Coronary artery (tissue), 2 donors: ENCODE measurements at regions not wholly inside any gene's neighbourhood (a gene's known extent, or its start where the extent isn't known, plus 50 kb on each side); places are given as distances from the start of the nearest gene placed in this dataset.
"Not testable (repeated sequence)": the region's sequence is repeated elsewhere in the genome, so short reads cannot be mapped to it uniquely, and the experiment has no call there.

Experiments
- DNase-seq: peaks from one replicate; pipeline ENCODE4 v3.0.0-alpha.2; 2017; ENCODE audit warnings: low spot score
- H3K27ac ChIP-seq, 2 donors: fragments of 200-600 bp; sonication (generic); one replicate each; pipeline ENCODE4 v1.5.1; 2016 to 2019
- H3K4me3 ChIP-seq: fragments of 200-600 bp; sonication (generic); 2 replicates; pipeline ENCODE4 v1.5.1; 2016; ENCODE audit warnings: mild to moderate bottlenecking, moderate library complexity
- TF ChIP-seq, protein P1 (sequence below): fragments of 200-600 bp; sonication (generic); IDR thresholded peaks from one replicate; pipeline ENCODE4 v1.5.1; 2019; ENCODE audit warnings: antibody characterized with exemption

DNA sequence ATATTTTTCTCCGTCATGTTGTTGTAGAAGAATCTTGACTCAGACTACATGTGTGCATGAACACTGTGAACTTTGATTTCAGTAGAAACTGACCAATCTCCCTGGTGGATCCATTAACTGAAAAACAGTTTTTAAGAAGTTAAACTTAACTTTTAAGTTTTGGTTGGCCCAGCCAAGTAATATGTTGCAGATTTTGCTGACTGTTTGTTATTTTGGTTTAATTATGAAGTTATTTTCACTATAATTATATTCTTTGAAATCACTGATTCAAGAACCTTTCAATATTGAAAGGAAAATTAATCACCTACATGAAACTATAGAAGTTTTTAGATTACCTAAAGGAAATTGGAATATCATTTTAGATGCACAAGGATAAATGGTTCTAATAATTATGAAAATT, 373.6 kb upstream of the COX7C start:
- Histone ChIP-seq H3K4me3 (no peak overlapping the region), H3K27ac (no peak overlapping the region)
- TF ChIP-seq, protein P1, sequence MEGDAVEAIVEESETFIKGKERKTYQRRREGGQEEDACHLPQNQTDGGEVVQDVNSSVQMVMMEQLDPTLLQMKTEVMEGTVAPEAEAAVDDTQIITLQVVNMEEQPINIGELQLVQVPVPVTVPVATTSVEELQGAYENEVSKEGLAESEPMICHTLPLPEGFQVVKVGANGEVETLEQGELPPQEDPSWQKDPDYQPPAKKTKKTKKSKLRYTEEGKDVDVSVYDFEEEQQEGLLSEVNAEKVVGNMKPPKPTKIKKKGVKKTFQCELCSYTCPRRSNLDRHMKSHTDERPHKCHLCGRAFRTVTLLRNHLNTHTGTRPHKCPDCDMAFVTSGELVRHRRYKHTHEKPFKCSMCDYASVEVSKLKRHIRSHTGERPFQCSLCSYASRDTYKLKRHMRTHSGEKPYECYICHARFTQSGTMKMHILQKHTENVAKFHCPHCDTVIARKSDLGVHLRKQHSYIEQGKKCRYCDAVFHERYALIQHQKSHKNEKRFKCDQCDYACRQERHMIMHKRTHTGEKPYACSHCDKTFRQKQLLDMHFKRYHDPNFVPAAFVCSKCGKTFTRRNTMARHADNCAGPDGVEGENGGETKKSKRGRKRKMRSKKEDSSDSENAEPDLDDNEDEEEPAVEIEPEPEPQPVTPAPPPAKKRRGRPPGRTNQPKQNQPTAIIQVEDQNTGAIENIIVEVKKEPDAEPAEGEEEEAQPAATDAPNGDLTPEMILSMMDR: no peak

DNA sequence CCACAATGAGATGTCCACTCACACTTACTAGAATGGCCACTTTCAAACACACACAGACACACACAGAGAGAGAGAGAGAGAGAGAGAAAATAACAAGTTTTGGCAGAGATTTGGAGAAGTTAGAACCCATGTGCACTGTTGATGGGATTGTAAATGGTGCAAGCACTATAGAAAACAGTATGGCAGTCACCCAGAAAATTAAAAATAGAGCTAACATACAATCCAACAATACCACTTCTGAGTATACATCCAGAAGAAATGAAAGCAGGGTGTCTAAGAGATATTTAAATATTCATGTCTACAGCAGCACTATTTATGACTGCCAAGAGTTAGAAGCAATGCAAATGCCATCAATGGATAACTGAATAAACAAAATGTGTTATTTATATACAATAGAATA, 359.9 kb upstream of the COX7C start:
- Histone ChIP-seq H3K27ac (no peak overlapping the region), H3K4me3 (no peak overlapping the region)
- DNase-seq: no peak
- TF ChIP-seq, protein P1: no peak

More for the DNA sequence above, 373.6 kb upstream of the COX7C start:
- DNase-seq: no peak

DNA sequence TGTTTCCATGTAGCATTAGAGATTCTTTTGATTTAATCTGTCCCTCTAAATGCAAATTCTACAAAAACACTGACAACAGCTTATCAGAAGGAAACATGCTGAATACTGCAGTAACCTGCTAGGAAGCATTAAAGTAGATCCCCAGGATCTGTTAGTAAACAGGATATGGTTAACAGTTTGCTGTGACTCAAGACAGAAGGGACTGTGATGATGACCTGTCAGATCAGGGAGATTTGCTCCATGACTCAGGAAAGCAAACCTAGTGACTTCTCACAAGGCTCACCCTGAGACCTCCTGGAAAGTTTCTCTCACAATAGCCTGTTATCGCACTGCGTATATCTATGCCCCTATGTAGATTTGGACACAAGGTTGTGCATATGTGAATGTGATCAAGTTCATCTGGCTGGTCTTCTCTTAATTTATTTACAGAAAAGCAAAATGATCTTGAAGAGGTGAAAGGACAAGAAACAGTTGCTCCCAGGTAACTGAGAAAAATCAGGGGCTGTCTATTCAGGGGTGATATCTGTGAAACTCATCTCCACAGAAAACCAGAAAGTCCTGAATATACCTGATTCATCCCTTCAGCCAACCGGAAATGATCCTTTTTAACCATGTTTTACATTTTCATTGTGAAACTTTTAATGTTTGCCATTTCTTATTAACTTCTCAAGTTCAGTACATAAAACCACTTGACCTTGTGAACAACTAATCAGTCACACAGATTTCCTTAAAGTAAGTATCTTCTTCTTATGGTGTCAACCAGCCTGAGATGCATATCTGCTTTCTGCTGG, 333.1 kb upstream of the COX7C start:
- H3K4me3 ChIP-seq, DNase-seq, H3K27ac ChIP-seq: not testable (repeated sequence)

DNA sequence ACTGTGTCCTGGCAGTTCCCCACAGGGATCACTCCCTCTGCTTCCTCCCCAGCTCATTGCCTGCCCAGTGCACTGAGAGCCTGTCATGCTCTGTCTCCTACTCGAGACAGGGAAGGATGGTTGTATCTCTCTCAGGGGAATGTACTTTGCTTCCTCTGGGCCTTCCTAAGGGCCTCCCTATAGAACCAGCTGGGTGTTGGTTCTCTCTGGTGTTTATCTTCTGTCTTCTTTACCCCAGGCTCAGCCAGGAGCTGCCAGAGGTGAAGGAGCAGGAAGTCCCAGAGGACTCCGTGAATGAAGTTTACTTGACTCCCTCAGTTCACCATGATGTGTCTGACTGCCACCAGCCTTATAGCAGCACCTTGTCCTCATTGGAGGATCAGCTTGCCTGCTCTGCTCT, 330.3 kb upstream of the COX7C start:
- not testable (repeated sequence) for H3K4me3 ChIP-seq, DNase-seq, H3K27ac ChIP-seq

DNA sequence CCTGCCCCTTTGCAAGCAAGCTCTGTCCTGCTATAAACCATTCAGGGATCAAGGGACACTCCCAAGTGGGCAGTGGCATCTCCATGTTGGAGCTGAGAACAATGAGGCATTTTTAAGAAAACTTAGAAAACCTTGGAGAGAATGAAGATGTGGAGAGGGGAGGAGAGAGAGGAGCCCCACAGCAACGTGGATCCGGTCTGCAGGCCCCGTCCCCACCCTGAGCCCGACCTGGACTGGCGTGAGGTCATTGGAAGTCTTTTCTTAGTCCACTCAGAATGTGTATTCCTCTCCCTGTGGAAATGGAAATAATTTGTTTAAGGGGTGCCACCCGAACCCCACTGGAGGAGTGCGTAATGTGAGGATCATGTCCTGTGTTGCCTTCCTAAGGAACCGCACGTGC, 328.0 kb upstream of the COX7C start:
- not testable (repeated sequence) for DNase-seq, H3K27ac ChIP-seq, H3K4me3 ChIP-seq

DNA sequence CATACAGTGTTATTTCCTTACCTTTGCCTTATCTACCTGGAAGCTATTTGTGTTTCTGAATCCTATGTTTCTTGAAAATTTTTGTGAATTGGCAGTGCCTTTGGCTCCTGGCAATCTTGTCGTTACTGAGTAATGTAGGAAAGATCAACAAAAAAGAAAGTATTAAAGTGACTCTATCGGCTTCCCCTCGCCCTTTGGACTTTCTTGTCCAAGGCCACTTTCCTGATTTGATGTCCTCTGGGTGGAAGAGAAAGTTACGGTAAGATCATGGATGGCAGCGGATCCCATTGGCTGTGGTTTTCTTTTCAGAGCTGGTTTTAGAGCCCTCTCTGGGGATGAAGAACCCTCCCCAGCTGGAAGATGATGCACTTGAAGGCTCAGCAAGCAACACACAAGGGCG, 324.9 kb upstream of the COX7C start:
- not testable (repeated sequence) for H3K27ac ChIP-seq, DNase-seq, H3K4me3 ChIP-seq

DNA sequence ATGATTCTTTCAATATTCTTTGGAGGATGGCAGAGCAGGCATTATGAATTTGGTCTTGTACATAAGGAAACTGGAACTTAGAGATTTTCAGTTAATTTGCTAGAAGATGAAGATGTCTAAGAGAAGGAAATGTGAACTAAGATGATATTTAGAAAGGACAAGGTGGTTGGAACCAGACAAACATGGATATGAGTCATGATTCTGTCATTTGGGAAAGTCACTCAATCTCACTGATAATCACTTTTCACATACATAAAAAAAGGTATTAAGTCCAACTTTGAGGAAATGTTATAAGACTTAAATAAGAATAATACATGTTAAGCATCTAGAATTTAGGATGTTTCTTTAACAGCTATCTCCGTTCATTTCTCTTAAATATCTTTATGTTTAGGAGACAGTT, 315.1 kb upstream of the COX7C start:
- H3K4me3 ChIP-seq, H3K27ac ChIP-seq, DNase-seq: not testable (repeated sequence)

DNA sequence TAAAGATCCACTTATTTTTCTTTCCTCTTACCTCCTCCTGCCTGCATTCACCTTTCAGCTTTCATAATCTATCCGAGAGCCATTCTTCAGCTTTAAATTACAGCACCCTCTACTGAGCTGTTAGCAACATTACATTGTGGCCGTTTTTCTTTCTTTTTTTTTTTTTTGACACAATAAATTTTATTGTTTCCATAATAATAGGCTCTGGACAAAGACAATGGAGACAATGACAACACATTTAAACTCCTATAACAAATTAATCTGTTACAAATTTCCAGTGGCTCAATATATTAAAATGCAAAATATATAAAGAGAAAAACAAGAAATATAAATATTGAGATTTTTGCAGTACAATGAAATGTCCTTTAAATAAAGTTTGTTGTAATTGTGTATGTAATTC, 312.7 kb upstream of the COX7C start:
- not testable (repeated sequence) for H3K4me3 ChIP-seq, DNase-seq, H3K27ac ChIP-seq

DNA sequence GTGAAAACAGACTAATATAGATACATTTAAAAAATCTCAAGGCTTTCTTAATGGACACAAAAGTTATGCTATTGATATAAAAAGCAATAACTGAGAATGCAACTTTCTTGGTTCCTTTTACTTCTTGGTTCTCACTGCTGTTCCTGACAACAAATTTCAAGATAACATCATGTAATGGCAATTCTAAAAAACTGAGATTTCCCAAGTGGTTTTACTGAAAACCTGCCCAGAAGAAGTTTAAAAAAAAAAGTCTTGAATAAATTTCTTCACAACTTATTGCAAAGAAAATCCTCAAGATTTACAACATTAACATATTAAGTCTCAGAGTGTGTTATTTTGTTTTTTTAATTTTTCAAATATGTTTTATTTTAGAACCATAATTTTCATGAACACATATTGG, 302.8 kb upstream of the COX7C start:
- no peak for DNase-seq
- TF ChIP-seq, protein P1: no peak
- Histone ChIP-seq H3K27ac (no peak overlapping the region), H3K4me3 (no peak overlapping the region)

DNA sequence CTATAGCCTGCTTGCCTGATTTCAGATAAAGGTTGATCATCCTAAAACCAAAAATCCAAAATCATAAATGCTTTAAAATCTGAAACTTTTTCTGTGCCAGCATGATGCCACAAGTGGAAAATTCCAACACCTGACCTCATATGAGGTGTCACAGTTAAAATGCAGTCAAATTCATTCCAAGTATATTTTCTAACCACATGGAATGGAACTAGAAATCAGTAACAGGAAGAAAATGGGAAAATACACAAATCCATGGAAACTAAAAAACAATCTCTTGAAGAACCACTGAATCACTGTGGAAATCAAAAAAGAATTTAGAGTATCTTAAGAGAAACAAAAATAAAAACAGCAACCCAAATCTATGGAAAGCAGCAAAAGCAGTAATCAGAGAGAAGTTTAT, 297.5 kb upstream of the COX7C start:
- no peak for DNase-seq
- Histone ChIP-seq H3K4me3 (no peak overlapping the region), H3K27ac (no peak overlapping the region)
- TF ChIP-seq, protein P1: no peak
